ENCODE measurements at regions not wholly inside any gene's neighbourhood (a gene's known extent, or its start where the extent isn't known, plus 50 kb on each side); places are given as distances from the start of the nearest gene placed in this dataset.

GRCh38 chr1:70685300-70686286, 274.5 kb downstream of the CTH start:
- TF ChIP-seq POLR2AphosphoS5 (IDR thresholded peaks at IDR 0.05; ENCODE audit: low read depth, low read length) (no peak), EZH2 (IDR thresholded peaks at IDR 0.05; ENCODE audit: low read depth, low read length, severe bottlenecking) (no peak), POLR2A (IDR thresholded peaks at IDR 0.05; ENCODE audit: control extremely low read depth in 1 of 2, low read depth in 2 of 2, low read length in 2 of 2) (no peak), CTCF (IDR thresholded peaks at IDR 0.05; ENCODE audit: control extremely low read depth in 1 of 3, insufficient read depth in 1 of 3, low read depth in 1 of 3, low read length in 3 of 3) (peak; percentile 71 to 96 (median 87)), FOSL1 (IDR thresholded peaks at IDR 0.05; ENCODE audit: insufficient read depth, low read depth, low read length) (no peak), ATF2 (IDR thresholded peaks at IDR 0.05; ENCODE audit: low read length) (peak; percentile 70; the same call in 1 of the 2 replicates), MAX (IDR thresholded peaks at IDR 0.05) (peak; percentile 80)
